ENCODE measurements at regions not wholly inside any gene's neighbourhood (a gene's known extent, or its start where the extent isn't known, plus 50 kb on each side); places are given as distances from the start of the nearest gene placed in this dataset.

- Histone ChIP-seq H3K9me3 (ENCODE audit: low read depth, low read length) (peaks cover 5% of the 10 kb centered on the region), H3K36me3 (ENCODE audit: insufficient read depth, low read length) (no peaks in the 10 kb centered on the region), H4K20me1 (ENCODE audit: insufficient read depth, low read length) (no peaks in the 10 kb centered on the region), H3K27ac (ENCODE audit: low read depth, low read length) (no peak overlapping the region), H3K27me3 (ENCODE audit: insufficient read depth, low read length) (no peaks in the 10 kb centered on the region), H3K79me2 (ENCODE audit: insufficient read depth, low read length) (no peaks in the 10 kb centered on the region), H3K4me2 (ENCODE audit: insufficient read depth, low read length) (no peak overlapping the region), H3K4me1 (ENCODE audit: insufficient read depth, low read length) (no peaks in the 10 kb centered on the region), H2AFZ (ENCODE audit: low read length) (no peak overlapping the region), H3K4me3 (ENCODE audit: insufficient read depth, low read length) (no peak overlapping the region)
- TF ChIP-seq CTCF (IDR thresholded peaks at IDR 0.05; ENCODE audit: extremely low read depth, low read depth, low read length): no peak
- DNase-seq (ENCODE audit: insufficient read length, low spot score, missing footprints): no peak
Measured at GRCh38 chr2:4551691-4552474, 848.5 kb downstream of the DCDC2C start.

GRCh38 chr2:4553241-4553640, 849.9 kb downstream of the DCDC2C start:
- DNase-seq (ENCODE audit: insufficient read length, low spot score, missing footprints): no peak
- Histone ChIP-seq H3K79me2 (ENCODE audit: insufficient read depth, low read length) (no peaks in the 10 kb centered on the region), H2AFZ (ENCODE audit: low read length) (no peak overlapping the region), H3K4me2 (ENCODE audit: insufficient read depth, low read length) (no peak overlapping the region), H3K27ac (ENCODE audit: low read depth, low read length) (no peak overlapping the region), H3K27me3 (ENCODE audit: insufficient read depth, low read length) (no peaks in the 10 kb centered on the region), H3K4me3 (ENCODE audit: insufficient read depth, low read length) (no peak overlapping the region), H3K36me3 (ENCODE audit: insufficient read depth, low read length) (no peaks in the 10 kb centered on the region), H3K9me3 (ENCODE audit: low read depth, low read length) (peaks cover 5% of the 10 kb centered on the region), H3K4me1 (ENCODE audit: insufficient read depth, low read length) (no peaks in the 10 kb centered on the region), H4K20me1 (ENCODE audit: insufficient read depth, low read length) (no peaks in the 10 kb centered on the region)
- no peak for TF ChIP-seq CTCF (IDR thresholded peaks at IDR 0.05; ENCODE audit: extremely low read depth, low read depth, low read length)

- no peaks in the 10 kb centered on the region for H3K79me2 ChIP-seq (ENCODE audit: insufficient read depth, low read length)
- H3K36me3 ChIP-seq (ENCODE audit: insufficient read depth, low read length): no peaks in the 10 kb centered on the region
- TF ChIP-seq CTCF (IDR thresholded peaks at IDR 0.05; ENCODE audit: extremely low read depth, low read depth, low read length): no peak
- no peaks in the 10 kb centered on the region for H4K20me1 ChIP-seq (ENCODE audit: insufficient read depth, low read length)
- no peaks in the 10 kb centered on the region for H3K27me3 ChIP-seq (ENCODE audit: insufficient read depth, low read length)
- H3K4me1 ChIP-seq (ENCODE audit: insufficient read depth, low read length): no peaks in the 10 kb centered on the region
- no peak overlapping the region for H3K4me2 ChIP-seq (ENCODE audit: insufficient read depth, low read length)
- peaks cover 5% of the 10 kb centered on the region for H3K9me3 ChIP-seq (ENCODE audit: low read depth, low read length)
- no peak overlapping the region for H2AFZ ChIP-seq (ENCODE audit: low read length)
- DNase-seq (ENCODE audit: insufficient read length, low spot score, missing footprints): no peak
- no peak overlapping the region for H3K27ac ChIP-seq (ENCODE audit: low read depth, low read length)
- no peak overlapping the region for H3K4me3 ChIP-seq (ENCODE audit: insufficient read depth, low read length)
Measured at GRCh38 chr2:4556135-4556896, 852.9 kb downstream of the DCDC2C start.

- no peaks in the 10 kb centered on the region for H3K9me3 ChIP-seq (ENCODE audit: low read depth, low read length)
Measured at GRCh38 chr2:4561196-4561595, 857.8 kb downstream of the DCDC2C start.

More at GRCh38 chr2:4561196-4561595, 857.8 kb downstream of the DCDC2C start:
- no peak overlapping the region for H3K27ac ChIP-seq (ENCODE audit: low read depth, low read length)
- H3K4me2 ChIP-seq (ENCODE audit: insufficient read depth, low read length): no peak overlapping the region
- no peaks in the 10 kb centered on the region for H3K36me3 ChIP-seq (ENCODE audit: insufficient read depth, low read length)
- no peaks in the 10 kb centered on the region for H4K20me1 ChIP-seq (ENCODE audit: insufficient read depth, low read length)
- no peaks in the 10 kb centered on the region for H3K79me2 ChIP-seq (ENCODE audit: insufficient read depth, low read length)
- TF ChIP-seq CTCF (IDR thresholded peaks at IDR 0.05; ENCODE audit: extremely low read depth, low read depth, low read length): no peak
- H3K27me3 ChIP-seq (ENCODE audit: insufficient read depth, low read length): no peaks in the 10 kb centered on the region
- H3K4me1 ChIP-seq (ENCODE audit: insufficient read depth, low read length): no peaks in the 10 kb centered on the region
- H2AFZ ChIP-seq (ENCODE audit: low read length): no peak overlapping the region
- H3K4me3 ChIP-seq (ENCODE audit: insufficient read depth, low read length): no peak overlapping the region
- DNase-seq (ENCODE audit: insufficient read length, low spot score, missing footprints): no peak
